ENCODE measurements at regions not wholly inside any gene's neighbourhood (a gene's known extent, or its start where the extent isn't known, plus 50 kb on each side); places are given as distances from the start of the nearest gene placed in this dataset.
A peak's percentile ranks its signal among the peaks of the same experiment; 100 is the strongest.

GRCh38 chr4:33060674-33061542 is 2340.7 kb downstream of the PCDH7 start:
- intact Hi-C loops (cut with DNase I; ENCODE audit: low total_unique reads) = no loop called here

DNA sequence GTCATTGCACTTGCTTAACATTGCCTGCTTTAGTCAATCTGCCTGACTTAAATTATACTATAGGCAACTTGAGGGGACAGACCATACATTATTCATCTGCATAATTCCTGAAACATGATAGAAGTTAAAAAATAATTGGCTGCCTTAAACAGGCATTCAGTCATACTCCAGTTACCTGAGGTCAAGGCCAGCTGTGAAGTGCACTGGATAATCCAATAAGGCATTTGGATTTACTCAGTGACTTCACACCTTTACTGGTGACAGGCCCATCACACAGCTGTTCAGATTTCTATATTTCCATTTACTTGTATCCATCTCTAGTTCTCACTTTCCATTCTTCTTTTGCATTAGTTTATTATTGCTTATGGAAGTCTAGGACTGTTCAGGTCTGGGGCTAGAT is 2341.6 kb downstream of the PCDH7 start:
- no peak for TF ChIP-seq POLR2A (IDR thresholded peaks at IDR 0.05)
- TF ChIP-seq, protein P1, sequence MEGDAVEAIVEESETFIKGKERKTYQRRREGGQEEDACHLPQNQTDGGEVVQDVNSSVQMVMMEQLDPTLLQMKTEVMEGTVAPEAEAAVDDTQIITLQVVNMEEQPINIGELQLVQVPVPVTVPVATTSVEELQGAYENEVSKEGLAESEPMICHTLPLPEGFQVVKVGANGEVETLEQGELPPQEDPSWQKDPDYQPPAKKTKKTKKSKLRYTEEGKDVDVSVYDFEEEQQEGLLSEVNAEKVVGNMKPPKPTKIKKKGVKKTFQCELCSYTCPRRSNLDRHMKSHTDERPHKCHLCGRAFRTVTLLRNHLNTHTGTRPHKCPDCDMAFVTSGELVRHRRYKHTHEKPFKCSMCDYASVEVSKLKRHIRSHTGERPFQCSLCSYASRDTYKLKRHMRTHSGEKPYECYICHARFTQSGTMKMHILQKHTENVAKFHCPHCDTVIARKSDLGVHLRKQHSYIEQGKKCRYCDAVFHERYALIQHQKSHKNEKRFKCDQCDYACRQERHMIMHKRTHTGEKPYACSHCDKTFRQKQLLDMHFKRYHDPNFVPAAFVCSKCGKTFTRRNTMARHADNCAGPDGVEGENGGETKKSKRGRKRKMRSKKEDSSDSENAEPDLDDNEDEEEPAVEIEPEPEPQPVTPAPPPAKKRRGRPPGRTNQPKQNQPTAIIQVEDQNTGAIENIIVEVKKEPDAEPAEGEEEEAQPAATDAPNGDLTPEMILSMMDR (IDR thresholded peaks at IDR 0.05) = no peak
- Histone ChIP-seq H3K27ac (no peak overlapping the region), H3K27me3 (no peaks in the 10 kb centered on the region), H3K4me1 (no peaks in the 10 kb centered on the region), H3K36me3 (ENCODE audit: low read depth, missing control alignments) (no peaks in the 10 kb centered on the region), H3K9me3 (no peaks in the 10 kb centered on the region), H3K4me3 (no peak overlapping the region)
- intact Hi-C loops (cut with DNase I; ENCODE audit: low total_unique reads) = no loop called here
- DNase-seq = no peak

More at GRCh38 chr4:33060674-33061542, 2340.7 kb downstream of the PCDH7 start:
- Histone ChIP-seq H3K27me3 (no peaks in the 10 kb centered on the region), H3K9me3 (no peaks in the 10 kb centered on the region), H3K4me1 (no peaks in the 10 kb centered on the region), H3K4me3 (no peak overlapping the region), H3K36me3 (ENCODE audit: low read depth, missing control alignments) (no peaks in the 10 kb centered on the region), H3K27ac (no peak overlapping the region)
- WGBS, 2 donors = 59 to 65% methylated on average over 12 of the region's 12 CpGs
- TF ChIP-seq, protein P1 (IDR thresholded peaks at IDR 0.05) = peak; percentile 31 to 71 (median 49)
- no peak for TF ChIP-seq POLR2A (IDR thresholded peaks at IDR 0.05)
- DNase-seq = peak; percentile 64

GRCh38 chr4:33062155-33062806 is 2342.1 kb downstream of the PCDH7 start:
- intact Hi-C loops (cut with DNase I; ENCODE audit: low total_unique reads) = no loop called here

GRCh38 chr4:33063241-33063640 is 2343.1 kb downstream of the PCDH7 start:
- no peaks in the 10 kb centered on the region for H3K27me3 ChIP-seq
- 36 to 39% methylated on average over 2 of the region's 2 CpGs for WGBS, 2 donors
- TF ChIP-seq, protein P1 (IDR thresholded peaks at IDR 0.05) = no peak
- no peak for TF ChIP-seq POLR2A (IDR thresholded peaks at IDR 0.05)
- no peaks in the 10 kb centered on the region for H3K36me3 ChIP-seq (ENCODE audit: low read depth, missing control alignments)
- no peaks in the 10 kb centered on the region for H3K9me3 ChIP-seq
- intact Hi-C loops (cut with DNase I; ENCODE audit: low total_unique reads) = no loop called here
- H3K4me3 ChIP-seq = no peak overlapping the region
- DNase-seq = no peak
- no peaks in the 10 kb centered on the region for H3K4me1 ChIP-seq
- no peak overlapping the region for H3K27ac ChIP-seq

More at GRCh38 chr4:33062155-33062806, 2342.1 kb downstream of the PCDH7 start:
- H3K4me1 ChIP-seq = no peaks in the 10 kb centered on the region
- 62 to 70% methylated on average over 3 of the region's 3 CpGs for WGBS, 2 donors
- H3K36me3 ChIP-seq (ENCODE audit: low read depth, missing control alignments) = no peaks in the 10 kb centered on the region
- TF ChIP-seq, protein P1 (IDR thresholded peaks at IDR 0.05) = no peak
- TF ChIP-seq POLR2A (IDR thresholded peaks at IDR 0.05) = no peak
- H3K9me3 ChIP-seq = no peaks in the 10 kb centered on the region
- H3K27me3 ChIP-seq = no peaks in the 10 kb centered on the region
- H3K27ac ChIP-seq = no peak overlapping the region
- no peak for DNase-seq
- H3K4me3 ChIP-seq = no peak overlapping the region
